Right lobe of liver (tissue), 6 donors: ENCODE measurements at regions not wholly inside any gene's neighbourhood (a gene's known extent, or its start where the extent isn't known, plus 50 kb on each side); places are given as distances from the start of the nearest gene placed in this dataset.

Experiments
- ATAC-seq, 4 donors: fragments of 200-7000 bp; cut with Tn5 transposase; one replicate each; pipeline ENCODE4 v1.9.1; 2020; ENCODE audit warnings: mild to moderate bottlenecking in 4 of 4, moderate library complexity in 4 of 4
- DNase-seq, 3 donors: peaks; one replicate each; pipeline ENCODE4 v3.0.0-alpha.2; 2020
- H3K27ac ChIP-seq, 3 donors: fragments of 200-600 bp; one replicate each; pipeline ENCODE4 v1.8.0; 2022
- H3K27me3 ChIP-seq, 2 donors: fragments of 200-600 bp; one replicate each; pipeline ENCODE4 v1.8.0; 2022
- H3K36me3 ChIP-seq, 4 donors: fragments of 200-600 bp; sonication (generic) in 1 of 4; one replicate each; pipeline versions ENCODE4 v1.5.1 to v1.8.0; 2017 to 2022; ENCODE audit warnings: control low read depth in 1 of 4
- H3K4me1 ChIP-seq, 4 donors: fragments of 200-600 bp; sonication (generic) in 1 of 4; one replicate each; pipeline versions ENCODE4 v1.5.1 to v1.8.0; 2017 to 2022; ENCODE audit warnings: control low read depth in 1 of 4
- H3K4me3 ChIP-seq, 3 donors: fragments of 200-600 bp; one replicate each; pipeline ENCODE4 v1.8.0; 2022
- H3K9me3 ChIP-seq, 4 donors: fragments of 200-600 bp; sonication (generic) in 1 of 4; one replicate each; pipeline versions ENCODE4 v1.5.1 to v1.8.0; 2017 to 2022; ENCODE audit warnings: control low read depth in 1 of 4
- POLR2A ChIP-seq: fragments of 450-650 bp; IDR thresholded peaks from one replicate; pipeline ENCODE4 v1.6.1; 2017; ENCODE audit warnings: antibody characterized with exemption, mild to moderate bottlenecking
- WGBS: methylation state at CpG from one replicate; pipeline ENCODE4 v1.1.6; 2018; ENCODE audit warnings: low coverage, low lambda C conversion rate; ENCODE audit not compliant: insufficient coverage; ENCODE audit errors: missing lambda C conversion rate; 5-methylcytosine and 5-hydroxymethylcytosine counted together
- intact Hi-C, 2 donors: fragments of 100-400 bp; cut with DNase I; formaldehyde crosslinking; loops; one replicate each; pipeline versions ENCODE4 v1.11.2 to v1.14.1; 2022
- TF ChIP-seq, protein P1 (sequence below), 4 donors: fragments of 200-600 bp in 3 of 4; fragments of 450-650 bp in 1 of 4; IDR thresholded peaks; one replicate each; pipeline versions ENCODE4 v1.5.1 to v1.8.0; 2016 to 2022; ENCODE audit warnings: antibody characterized with exemption in 4 of 4, mild to moderate bottlenecking in 2 of 4
- donor health status: DM: no; HTN: yes; CAD: no.
- donor health status: DM: no; HTN: no; CAD: no.
- donor health status: DM: no; HTN: no; CAD: no.
- donor health status: DM: no; HTN: yes; CAD: no.
- donor health status: DM: no; HTN: yes; CAD: no.

DNA sequence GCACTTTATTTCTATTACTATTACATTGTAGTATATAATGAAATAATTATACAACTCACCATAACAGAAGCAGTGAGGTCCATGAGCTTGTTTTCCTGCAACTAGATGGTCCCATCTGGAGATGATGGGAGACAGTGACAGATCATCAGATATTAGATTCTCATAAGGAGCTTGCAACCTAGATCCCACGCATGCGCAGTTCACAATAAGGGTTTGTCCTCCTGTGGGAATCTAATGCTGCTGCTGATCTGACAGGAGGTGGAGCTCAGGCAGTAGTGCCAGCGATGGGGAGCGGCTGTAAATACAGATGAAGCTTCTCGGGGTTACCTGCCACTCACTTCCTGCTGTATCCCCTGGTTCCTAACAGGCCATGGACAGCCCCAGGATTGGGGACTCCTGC is 139.5 kb upstream of the TCF21 start:
- no peak for ATAC-seq
- TF ChIP-seq, protein P1, sequence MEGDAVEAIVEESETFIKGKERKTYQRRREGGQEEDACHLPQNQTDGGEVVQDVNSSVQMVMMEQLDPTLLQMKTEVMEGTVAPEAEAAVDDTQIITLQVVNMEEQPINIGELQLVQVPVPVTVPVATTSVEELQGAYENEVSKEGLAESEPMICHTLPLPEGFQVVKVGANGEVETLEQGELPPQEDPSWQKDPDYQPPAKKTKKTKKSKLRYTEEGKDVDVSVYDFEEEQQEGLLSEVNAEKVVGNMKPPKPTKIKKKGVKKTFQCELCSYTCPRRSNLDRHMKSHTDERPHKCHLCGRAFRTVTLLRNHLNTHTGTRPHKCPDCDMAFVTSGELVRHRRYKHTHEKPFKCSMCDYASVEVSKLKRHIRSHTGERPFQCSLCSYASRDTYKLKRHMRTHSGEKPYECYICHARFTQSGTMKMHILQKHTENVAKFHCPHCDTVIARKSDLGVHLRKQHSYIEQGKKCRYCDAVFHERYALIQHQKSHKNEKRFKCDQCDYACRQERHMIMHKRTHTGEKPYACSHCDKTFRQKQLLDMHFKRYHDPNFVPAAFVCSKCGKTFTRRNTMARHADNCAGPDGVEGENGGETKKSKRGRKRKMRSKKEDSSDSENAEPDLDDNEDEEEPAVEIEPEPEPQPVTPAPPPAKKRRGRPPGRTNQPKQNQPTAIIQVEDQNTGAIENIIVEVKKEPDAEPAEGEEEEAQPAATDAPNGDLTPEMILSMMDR (IDR thresholded peaks at IDR 0.05), result no peak
- no peak for TF ChIP-seq POLR2A
- no peaks in the 10 kb centered on the region for H3K9me3 ChIP-seq
- H3K4me1 ChIP-seq, result no peaks in the 10 kb centered on the region
- 82% methylated on average over 4 of the region's 5 CpGs for WGBS
- H3K4me3 ChIP-seq, result no peak overlapping the region
- H3K36me3 ChIP-seq, result no peaks in the 10 kb centered on the region
- H3K27ac ChIP-seq, result no peak overlapping the region
- no peaks in the 10 kb centered on the region for H3K27me3 ChIP-seq
- intact Hi-C loops, result no loop called here
- no peak for DNase-seq

DNA sequence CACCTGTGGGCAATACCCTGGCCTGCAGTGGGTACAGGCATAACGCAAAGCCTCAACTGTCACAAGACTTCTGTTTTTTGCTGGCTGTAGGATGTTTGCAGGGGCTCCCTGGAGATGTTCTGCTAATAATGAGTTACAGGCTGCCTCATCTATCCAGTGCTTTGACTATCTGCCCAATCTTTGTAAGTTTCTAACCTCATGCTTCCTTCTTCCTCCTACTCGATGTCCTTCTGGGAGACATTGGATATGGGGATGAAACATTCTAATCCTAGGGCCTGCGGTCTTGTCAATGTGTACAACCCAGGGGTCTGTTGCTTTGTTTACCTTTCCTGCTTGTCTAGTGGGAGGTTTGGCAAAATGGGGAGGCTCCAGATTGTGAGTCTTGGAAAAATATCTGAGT is 136.8 kb upstream of the TCF21 start:
- DNase-seq (no peak), ATAC-seq (no peak)
- H3K27me3 ChIP-seq, result no peaks in the 10 kb centered on the region
- WGBS, result 77% methylated on average over 3 of the region's 3 CpGs
- no peak overlapping the region for H3K4me3 ChIP-seq
- H3K36me3 ChIP-seq, result no peaks in the 10 kb centered on the region
- no peak overlapping the region for H3K27ac ChIP-seq
- no peak for TF ChIP-seq POLR2A
- TF ChIP-seq, protein P1 (IDR thresholded peaks at IDR 0.05), result no peak
- intact Hi-C loops, result no loop called here
- H3K4me1 ChIP-seq, result no peaks in the 10 kb centered on the region
- H3K9me3 ChIP-seq, result no peaks in the 10 kb centered on the region

DNA sequence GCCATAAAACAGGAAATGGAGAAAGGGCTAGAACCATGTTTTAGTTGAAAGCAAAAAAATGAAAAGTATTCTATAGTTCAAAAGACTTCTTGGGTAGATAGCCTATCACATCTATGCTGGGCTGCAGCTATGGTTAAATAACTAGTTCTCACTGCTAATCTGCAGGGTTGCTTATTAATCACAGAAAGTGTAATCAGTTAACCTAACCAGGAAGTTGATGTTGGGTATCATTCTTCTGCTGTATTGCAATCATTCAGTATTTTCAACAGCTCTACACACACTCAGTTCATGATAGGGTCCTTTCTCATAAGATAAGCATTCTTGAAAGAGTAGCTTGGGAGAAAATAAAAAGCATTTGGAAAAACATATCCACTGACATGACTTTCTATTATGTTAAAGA is 135.2 kb upstream of the TCF21 start:
- Histone ChIP-seq H3K27me3 (no peaks in the 10 kb centered on the region), H3K9me3 (no peaks in the 10 kb centered on the region), H3K27ac (no peak overlapping the region), H3K4me1 (no peaks in the 10 kb centered on the region), H3K4me3 (no peak overlapping the region), H3K36me3 (no peaks in the 10 kb centered on the region)
- no peak for TF ChIP-seq POLR2A
- TF ChIP-seq, protein P1 (IDR thresholded peaks at IDR 0.05), result no peak
- DNase-seq, result no peak
- intact Hi-C loops, result no loop called here
- no peak for ATAC-seq

DNA sequence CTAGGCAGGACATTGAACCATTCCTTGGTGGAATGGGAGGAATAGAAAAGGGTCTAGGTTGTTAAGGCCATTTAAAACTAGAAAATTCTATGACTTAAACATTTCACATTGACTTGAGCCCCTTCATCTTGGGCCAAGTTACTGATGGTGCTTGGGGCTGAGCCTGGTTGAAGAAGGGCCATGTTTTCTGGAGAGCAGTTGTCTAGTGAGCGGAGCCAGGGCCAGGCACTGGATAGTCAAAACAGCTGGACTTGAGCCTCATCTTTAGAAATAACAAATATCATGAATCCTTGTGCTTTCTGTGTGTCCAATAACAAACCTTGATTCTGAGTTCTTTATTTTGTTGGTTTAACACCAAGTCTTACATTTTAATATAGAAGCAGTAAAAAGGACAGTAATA is 134.6 kb upstream of the TCF21 start:
- no peak for ATAC-seq
- Histone ChIP-seq H3K27me3 (no peaks in the 10 kb centered on the region), H3K27ac (no peak overlapping the region), H3K4me1 (no peaks in the 10 kb centered on the region), H3K36me3 (no peaks in the 10 kb centered on the region), H3K4me3 (no peak overlapping the region), H3K9me3 (no peaks in the 10 kb centered on the region)
- DNase-seq, result no peak
- WGBS, result 91% methylated on average over 1 of the region's 1 CpG
- intact Hi-C loops, result no loop called here
- TF ChIP-seq, protein P1 (IDR thresholded peaks at IDR 0.05), result no peak
- no peak for TF ChIP-seq POLR2A

DNA sequence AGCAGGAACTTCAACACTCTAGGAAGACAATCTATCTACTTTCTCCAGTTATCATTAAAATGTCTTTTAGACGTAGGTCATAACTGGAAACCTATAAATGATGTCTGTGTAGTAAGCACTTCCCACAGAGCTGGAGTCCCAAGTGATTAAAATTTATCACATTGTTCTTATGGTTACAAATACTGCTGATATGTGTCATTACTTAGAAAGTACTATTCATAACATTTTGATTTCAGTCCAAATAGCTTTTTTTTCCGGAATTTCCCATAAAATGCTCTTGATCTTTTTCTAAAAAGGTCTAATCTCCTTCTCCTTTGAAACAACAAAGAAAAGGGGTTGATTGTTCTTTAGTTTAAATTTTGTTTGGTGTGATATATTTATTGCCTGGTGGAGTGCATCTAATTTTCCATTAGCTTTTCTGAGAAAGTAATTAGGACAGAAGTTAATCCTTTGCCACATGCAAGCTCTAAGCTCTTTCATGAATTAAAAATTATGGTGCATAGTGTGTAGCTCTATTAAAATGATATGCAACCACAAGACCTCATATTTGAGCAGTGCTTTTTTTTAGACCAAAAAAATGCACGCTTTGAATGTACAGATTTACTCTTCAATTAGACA is 132.7 kb upstream of the TCF21 start:
- intact Hi-C loops, result no loop called here
- Histone ChIP-seq H3K27me3 (no peaks in the 10 kb centered on the region), H3K9me3 (no peaks in the 10 kb centered on the region), H3K4me1 (no peaks in the 10 kb centered on the region), H3K4me3 (no peak overlapping the region), H3K27ac (no peak overlapping the region), H3K36me3 (no peaks in the 10 kb centered on the region)
- no peak for TF ChIP-seq POLR2A
- TF ChIP-seq, protein P1 (IDR thresholded peaks at IDR 0.05), result no peak
- DNase-seq (no peak), ATAC-seq (no peak)
- WGBS, result 44% methylated on average over 3 of the region's 3 CpGs
